Stimulated activated memory B cell treated with anti-CD40 and anti-IgM and Interleukin-4, amounts not matched to agents 10 μg/mL and 1 μg/mL and 100 μg/mL, for 72 hours (primary cell): ENCODE measurements at regions not wholly inside any gene's neighbourhood (a gene's known extent, or its start where the extent isn't known, plus 50 kb on each side); places are given as distances from the start of the nearest gene placed in this dataset.
A peak's percentile ranks its signal among the peaks of the same experiment; 100 is the strongest.

Experiments used
- ATAC-seq: fragments of 150-1000 bp; cut with Tn5 transposase; 2 replicates; pipeline ENCODE4 v1.10.0; 2021
- H3K27ac Mint-ChIP-seq: one replicate; pipeline ENCODE4 v1.8.0; 2022; ENCODE audit warnings: mild to moderate bottlenecking, mixed read lengths
- H3K27me3 Mint-ChIP-seq: one replicate; pipeline ENCODE4 v1.8.0; 2022; ENCODE audit warnings: mixed read lengths
- H3K36me3 Mint-ChIP-seq: one replicate; pipeline ENCODE4 v1.8.0; 2022; ENCODE audit warnings: mixed read lengths
- H3K4me1 Mint-ChIP-seq: one replicate; pipeline ENCODE4 v1.8.0; 2022; ENCODE audit warnings: mixed read lengths
- H3K4me3 Mint-ChIP-seq: one replicate; pipeline ENCODE4 v1.8.0; 2022; ENCODE audit warnings: mild to moderate bottlenecking, moderate library complexity, mixed read lengths
- H3K9me3 Mint-ChIP-seq: one replicate; pipeline ENCODE4 v1.8.0; 2022; ENCODE audit warnings: mixed read lengths

DNA sequence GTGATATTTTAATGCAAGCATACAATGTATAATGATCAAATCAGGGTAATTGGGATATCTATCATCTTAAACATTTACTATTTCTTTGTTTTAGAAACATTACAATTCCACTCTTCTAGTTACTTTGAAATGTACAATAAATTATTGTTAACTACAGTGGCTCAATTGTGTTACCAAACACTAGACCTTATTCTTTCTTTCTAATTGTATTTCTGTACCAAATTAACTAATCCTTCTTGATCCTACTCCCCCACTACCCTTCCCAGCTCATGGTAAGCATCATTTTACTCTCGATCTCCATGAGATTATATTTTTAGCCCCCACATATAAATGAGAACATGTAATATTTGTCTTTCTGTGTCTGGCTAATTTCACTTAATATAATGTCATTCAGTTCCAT, 95.0 kb upstream of the MROH9 start:
- Mint-ChIP-seq H3K9me3 (no peaks in the 10 kb centered on the region), H3K27ac (no peak overlapping the region), H3K4me3 (no peak overlapping the region), H3K4me1 (no peaks in the 10 kb centered on the region), H3K36me3 (no peaks in the 10 kb centered on the region), H3K27me3 (no peaks in the 10 kb centered on the region)
- ATAC-seq = no peak

DNA sequence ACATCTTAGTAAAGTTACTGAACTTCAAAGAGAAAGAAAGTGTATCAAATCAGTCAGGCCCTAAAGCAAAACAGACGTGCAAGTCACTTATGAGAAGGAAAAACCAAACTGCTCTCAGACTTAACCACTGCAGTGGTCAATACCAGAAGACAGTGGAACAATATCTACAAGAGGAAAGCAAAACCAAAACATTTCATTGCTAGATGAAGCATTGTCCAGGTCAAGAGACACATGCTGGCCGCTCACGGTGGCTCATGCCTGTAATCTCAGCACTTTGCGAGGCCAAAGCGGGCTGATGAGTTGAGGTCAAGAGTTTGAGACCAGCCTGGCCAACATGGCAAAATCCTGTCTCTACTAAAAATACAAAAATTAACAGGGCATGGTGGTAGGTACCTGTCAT, 82.0 kb upstream of the MROH9 start:
- Mint-ChIP-seq H3K4me1 (no peaks in the 10 kb centered on the region), H3K27ac (no peak overlapping the region), H3K36me3 (no peaks in the 10 kb centered on the region), H3K4me3 (no peak overlapping the region), H3K27me3 (peaks cover 9% of the 10 kb centered on the region), H3K9me3 (no peaks in the 10 kb centered on the region)
- ATAC-seq = no peak

DNA sequence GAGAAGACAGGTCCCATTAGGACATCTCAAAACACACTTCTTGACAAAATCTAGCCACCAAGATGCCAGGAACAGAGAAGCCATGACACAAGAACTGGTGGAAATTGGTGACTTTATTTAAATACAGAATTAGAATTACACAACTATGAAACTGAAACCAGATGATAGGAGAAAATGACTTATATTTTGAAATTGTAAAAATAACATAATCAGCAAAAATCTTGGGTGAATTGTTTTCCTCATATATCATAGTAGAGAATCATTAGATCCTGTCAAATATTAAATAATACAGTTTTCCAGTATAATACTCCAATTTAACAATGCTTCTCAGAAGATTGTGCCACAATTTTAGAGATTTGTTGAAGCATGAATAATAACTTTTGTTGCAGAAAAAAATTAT, 81.5 kb upstream of the MROH9 start:
- Mint-ChIP-seq H3K4me1 (no peaks in the 10 kb centered on the region), H3K36me3 (no peaks in the 10 kb centered on the region), H3K27ac (no peak overlapping the region), H3K27me3 (peaks cover 5% of the 10 kb centered on the region), H3K4me3 (no peak overlapping the region), H3K9me3 (no peaks in the 10 kb centered on the region)
- ATAC-seq = no peak

DNA sequence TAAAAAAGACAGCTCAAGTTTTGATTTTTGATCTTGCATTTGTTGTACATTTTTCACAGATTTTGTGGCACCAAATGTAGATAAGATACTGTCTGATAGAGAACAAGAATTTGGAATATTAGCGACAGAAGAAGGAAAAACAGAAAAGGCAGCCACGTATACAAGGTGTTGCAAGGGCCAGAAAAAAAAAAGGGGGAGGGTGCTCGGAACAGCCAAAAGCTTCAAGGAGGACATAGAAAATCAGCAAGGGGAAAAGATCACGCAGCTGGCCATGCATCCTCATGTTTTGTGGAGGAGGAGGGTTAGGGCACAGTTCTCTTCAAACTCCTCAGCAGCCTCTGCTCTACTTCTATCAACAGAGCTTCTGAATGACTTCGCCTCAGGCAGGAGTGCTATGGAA, 80.7 kb upstream of the MROH9 start:
- no peaks in the 10 kb centered on the region for H3K27me3 Mint-ChIP-seq
- no peak overlapping the region for H3K4me3 Mint-ChIP-seq
- H3K4me1 Mint-ChIP-seq = no peaks in the 10 kb centered on the region
- no peak overlapping the region for H3K27ac Mint-ChIP-seq
- H3K9me3 Mint-ChIP-seq = no peaks in the 10 kb centered on the region
- H3K36me3 Mint-ChIP-seq = no peaks in the 10 kb centered on the region
- no peak for ATAC-seq

DNA sequence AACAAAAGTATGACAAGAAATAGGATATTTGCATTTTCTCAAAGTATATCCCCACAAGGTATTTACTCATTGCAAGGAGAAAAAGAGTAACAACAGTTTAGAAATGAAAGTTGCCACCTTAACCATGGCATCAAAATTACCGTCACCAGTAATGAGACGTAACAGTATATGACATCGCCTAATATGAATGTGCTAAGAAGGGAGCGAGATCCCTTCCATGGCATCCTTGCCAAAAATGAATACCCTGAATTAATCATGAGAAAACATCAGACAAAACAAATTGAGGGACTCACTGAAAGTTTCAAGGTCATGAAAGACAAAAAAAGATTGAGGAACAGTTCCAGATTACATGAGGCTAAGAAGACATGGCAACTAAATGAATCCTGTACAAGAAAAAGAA, 78.9 kb upstream of the MROH9 start:
- H3K9me3 Mint-ChIP-seq = no peaks in the 10 kb centered on the region
- no peaks in the 10 kb centered on the region for H3K27me3 Mint-ChIP-seq
- no peak overlapping the region for H3K27ac Mint-ChIP-seq
- H3K4me3 Mint-ChIP-seq = no peak overlapping the region
- H3K36me3 Mint-ChIP-seq = no peaks in the 10 kb centered on the region
- H3K4me1 Mint-ChIP-seq = no peaks in the 10 kb centered on the region
- ATAC-seq = no peak

DNA sequence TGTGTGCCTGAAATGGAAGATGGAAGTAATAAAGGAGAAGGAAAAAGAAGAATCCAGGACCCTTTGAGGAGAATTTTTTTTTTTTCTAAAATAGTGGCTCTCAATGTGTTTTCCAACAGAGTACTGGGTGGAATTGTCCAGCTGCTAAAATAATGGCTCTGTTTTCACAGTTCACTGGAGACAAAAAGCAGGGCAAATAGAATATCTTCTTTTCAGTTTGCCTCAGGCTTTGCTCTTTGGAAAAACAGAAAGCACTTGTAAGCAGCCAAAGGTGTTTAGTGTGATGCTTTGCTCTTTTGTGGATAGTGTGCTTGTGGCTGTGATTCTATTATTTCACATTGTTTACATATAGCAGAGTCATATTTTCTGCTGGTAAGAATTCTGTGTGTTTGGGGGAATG, 77.4 kb upstream of the MROH9 start:
- Mint-ChIP-seq H3K27me3 (no peaks in the 10 kb centered on the region), H3K4me3 (no peak overlapping the region), H3K36me3 (no peaks in the 10 kb centered on the region), H3K4me1 (no peaks in the 10 kb centered on the region), H3K9me3 (no peaks in the 10 kb centered on the region), H3K27ac (no peak overlapping the region)
- ATAC-seq = no peak

DNA sequence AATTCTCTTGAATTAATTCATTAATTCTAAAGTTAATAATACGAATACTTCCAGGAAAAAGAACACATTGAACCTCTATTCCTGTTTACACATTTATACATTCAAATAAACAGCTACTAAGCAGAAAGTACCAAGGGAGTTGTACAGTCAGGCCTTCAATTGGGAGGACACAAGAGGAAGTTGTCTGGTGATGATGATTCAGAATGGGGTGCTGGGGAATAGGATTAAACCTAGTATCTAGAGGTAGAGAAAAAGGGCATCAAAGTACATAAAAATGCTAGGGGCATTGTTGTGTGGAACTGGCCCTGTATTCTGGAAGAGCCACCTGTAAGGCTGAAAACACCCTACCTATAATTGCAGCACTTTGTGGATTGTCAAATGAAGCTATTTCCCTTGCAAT, 71.7 kb upstream of the MROH9 start:
- Mint-ChIP-seq H3K36me3 (no peaks in the 10 kb centered on the region), H3K4me1 (peaks cover 8% of the 10 kb centered on the region), H3K4me3 (no peak overlapping the region), H3K27ac (no peak overlapping the region), H3K27me3 (no peaks in the 10 kb centered on the region), H3K9me3 (no peaks in the 10 kb centered on the region)
- no peak for ATAC-seq

DNA sequence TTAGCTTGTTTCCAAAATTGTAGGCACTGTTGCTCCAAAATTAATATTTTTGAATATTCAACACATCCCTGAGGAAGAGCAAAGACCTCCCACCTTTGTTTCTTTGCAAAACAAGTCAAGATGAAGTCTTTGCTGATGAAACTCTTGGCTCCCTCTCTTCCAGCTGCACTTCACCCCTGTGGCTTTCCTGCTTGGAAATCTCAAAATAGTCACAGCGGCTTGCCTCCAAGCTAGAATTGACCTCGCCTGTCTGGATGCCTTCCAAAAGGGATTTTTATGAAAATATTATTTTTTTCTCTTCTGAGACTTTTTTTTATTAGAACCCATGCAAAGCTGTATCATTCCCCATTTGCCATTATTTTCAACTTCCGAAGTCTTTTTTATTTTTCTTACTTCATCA, 71.1 kb upstream of the MROH9 start:
- Mint-ChIP-seq H3K4me1 (peaks cover 8% of the 10 kb centered on the region), H3K4me3 (no peak overlapping the region), H3K27ac (no peak overlapping the region), H3K27me3 (no peaks in the 10 kb centered on the region), H3K9me3 (no peaks in the 10 kb centered on the region), H3K36me3 (no peaks in the 10 kb centered on the region)
- no peak for ATAC-seq

DNA sequence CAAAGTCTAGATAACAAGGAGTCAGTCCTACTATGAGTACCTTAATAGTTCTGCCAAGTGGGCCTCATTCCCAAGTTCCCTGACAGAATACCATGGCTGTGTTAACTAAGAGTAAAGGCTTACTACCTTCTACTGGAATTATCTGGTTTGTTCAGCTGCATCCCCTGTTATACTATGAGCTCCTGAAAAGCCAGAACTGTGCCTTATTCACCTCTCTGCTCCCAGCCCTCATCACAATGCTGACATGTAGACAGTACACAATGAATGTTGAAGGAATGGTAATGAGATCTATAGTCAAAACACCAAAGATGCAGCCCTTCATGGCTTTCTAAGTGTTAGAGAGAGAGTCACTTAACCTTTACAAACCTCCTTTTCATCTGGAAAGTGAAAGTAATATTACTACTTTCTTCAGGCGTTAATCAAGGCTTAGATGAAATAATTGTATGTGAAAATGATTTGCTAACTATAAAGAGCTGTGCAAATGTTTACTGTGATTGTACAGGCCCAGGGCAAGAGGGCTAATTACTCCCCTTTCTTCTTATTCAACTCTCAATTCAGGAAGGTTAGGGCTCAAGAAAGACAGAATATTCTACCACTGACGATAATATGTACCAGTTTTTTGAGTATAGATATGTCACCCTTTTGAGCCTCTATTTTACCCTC, 70.3 kb upstream of the MROH9 start:
- no peak overlapping the region for H3K27ac Mint-ChIP-seq
- peaks cover 8% of the 10 kb centered on the region for H3K4me1 Mint-ChIP-seq
- peaks cover 7% of the 10 kb centered on the region for H3K27me3 Mint-ChIP-seq
- no peak overlapping the region for H3K4me3 Mint-ChIP-seq
- ATAC-seq = no peak
- H3K9me3 Mint-ChIP-seq = no peaks in the 10 kb centered on the region
- no peaks in the 10 kb centered on the region for H3K36me3 Mint-ChIP-seq

DNA sequence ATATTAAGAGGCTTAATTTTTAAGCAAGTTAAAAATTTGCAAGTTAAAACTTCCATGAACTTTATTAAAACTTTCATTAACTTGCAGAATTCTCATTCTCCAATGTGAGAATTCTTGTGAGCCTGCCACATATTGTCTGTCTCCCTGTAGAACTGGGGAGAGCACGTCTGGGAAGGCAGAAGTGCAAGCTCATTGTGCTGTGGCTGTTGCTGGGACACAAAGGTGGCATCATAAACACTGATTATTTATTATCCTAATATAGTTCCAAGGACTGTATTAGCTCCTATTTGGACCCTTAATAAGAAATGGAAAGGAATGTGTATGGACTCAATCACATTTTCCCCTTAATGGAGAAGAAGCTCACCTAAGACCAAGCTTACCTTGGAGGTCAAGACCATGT, 68.7 kb upstream of the MROH9 start:
- H3K27ac Mint-ChIP-seq = no peak overlapping the region
- H3K4me3 Mint-ChIP-seq = no peak overlapping the region
- H3K27me3 Mint-ChIP-seq = peaks cover 10% of the 10 kb centered on the region
- ATAC-seq = no peak
- H3K36me3 Mint-ChIP-seq = no peaks in the 10 kb centered on the region
- peaks cover 9% of the 10 kb centered on the region for H3K4me1 Mint-ChIP-seq
- H3K9me3 Mint-ChIP-seq = no peaks in the 10 kb centered on the region

DNA sequence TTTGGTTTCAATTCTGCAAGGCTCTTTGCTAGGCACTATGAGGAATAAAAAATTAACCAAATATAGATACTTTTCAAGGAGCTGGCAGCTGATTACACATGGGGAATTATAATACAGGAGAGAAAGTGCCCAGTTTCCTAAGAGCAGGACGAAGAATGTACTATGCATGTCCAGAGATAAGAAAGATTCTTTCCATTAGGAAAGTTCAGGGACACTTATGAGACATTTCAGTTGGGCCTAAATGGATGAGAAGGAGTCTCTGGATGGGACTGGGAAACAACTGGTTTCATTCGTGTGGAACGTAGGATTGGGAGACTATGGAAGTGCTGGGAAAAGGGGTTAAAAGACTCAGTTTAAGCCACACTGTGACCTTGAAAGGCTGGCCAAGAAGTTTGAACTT, 63.5 kb upstream of the MROH9 start:
- peaks cover 13% of the 10 kb centered on the region for H3K4me1 Mint-ChIP-seq
- no peak for ATAC-seq
- no peak overlapping the region for H3K27ac Mint-ChIP-seq
- H3K27me3 Mint-ChIP-seq = peaks cover 10% of the 10 kb centered on the region
- H3K36me3 Mint-ChIP-seq = no peaks in the 10 kb centered on the region
- no peak overlapping the region for H3K4me3 Mint-ChIP-seq
- H3K9me3 Mint-ChIP-seq = no peaks in the 10 kb centered on the region

DNA sequence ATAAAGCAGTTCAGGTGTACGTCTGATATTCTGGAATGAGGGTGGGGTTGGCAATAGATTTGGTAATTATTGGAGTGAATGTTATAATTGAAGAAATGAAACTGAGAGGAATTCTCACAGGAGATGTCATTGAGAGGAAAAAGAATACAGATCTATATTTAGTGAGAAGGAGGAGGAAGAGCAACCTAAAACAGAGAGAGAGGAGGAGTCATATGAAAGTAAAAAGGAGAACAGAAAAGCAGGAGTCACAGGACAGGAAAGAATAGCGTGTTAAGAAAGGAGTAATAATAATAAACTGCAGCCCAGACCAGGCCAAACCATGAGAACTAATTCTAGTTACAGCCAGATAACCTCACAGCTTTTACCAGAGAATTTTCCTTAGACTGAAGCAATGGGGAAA, 62.7 kb upstream of the MROH9 start:
- Mint-ChIP-seq H3K36me3 (no peaks in the 10 kb centered on the region), H3K27me3 (peaks cover 10% of the 10 kb centered on the region), H3K9me3 (no peaks in the 10 kb centered on the region), H3K4me1 (peaks cover 13% of the 10 kb centered on the region), H3K27ac (no peak overlapping the region), H3K4me3 (no peak overlapping the region)
- ATAC-seq = peak; percentile 72

DNA sequence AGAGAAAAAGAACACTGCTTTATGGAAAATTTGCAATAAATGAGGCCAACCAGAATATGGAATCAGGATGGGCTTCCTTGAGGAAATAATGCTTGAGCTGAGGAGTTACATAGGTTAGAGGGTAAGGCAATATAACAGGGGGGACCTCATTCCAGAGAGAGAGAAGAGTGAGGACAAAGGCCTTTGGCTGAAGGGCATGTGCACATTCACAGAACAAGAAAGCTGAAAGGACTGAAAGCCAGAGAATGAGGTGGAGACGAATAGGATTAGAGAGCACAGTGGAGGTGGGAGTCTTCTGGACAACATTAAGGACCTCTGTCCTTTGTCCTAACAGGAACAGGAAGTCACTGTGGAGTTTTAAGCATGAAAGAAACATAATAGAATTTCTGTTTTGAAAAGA, 60.7 kb upstream of the MROH9 start:
- peaks cover 4% of the 10 kb centered on the region for H3K9me3 Mint-ChIP-seq
- peaks cover 15% of the 10 kb centered on the region for H3K27me3 Mint-ChIP-seq
- no peak for ATAC-seq
- no peak overlapping the region for H3K27ac Mint-ChIP-seq
- H3K4me1 Mint-ChIP-seq = peaks cover 13% of the 10 kb centered on the region
- no peak overlapping the region for H3K4me3 Mint-ChIP-seq
- no peaks in the 10 kb centered on the region for H3K36me3 Mint-ChIP-seq

DNA sequence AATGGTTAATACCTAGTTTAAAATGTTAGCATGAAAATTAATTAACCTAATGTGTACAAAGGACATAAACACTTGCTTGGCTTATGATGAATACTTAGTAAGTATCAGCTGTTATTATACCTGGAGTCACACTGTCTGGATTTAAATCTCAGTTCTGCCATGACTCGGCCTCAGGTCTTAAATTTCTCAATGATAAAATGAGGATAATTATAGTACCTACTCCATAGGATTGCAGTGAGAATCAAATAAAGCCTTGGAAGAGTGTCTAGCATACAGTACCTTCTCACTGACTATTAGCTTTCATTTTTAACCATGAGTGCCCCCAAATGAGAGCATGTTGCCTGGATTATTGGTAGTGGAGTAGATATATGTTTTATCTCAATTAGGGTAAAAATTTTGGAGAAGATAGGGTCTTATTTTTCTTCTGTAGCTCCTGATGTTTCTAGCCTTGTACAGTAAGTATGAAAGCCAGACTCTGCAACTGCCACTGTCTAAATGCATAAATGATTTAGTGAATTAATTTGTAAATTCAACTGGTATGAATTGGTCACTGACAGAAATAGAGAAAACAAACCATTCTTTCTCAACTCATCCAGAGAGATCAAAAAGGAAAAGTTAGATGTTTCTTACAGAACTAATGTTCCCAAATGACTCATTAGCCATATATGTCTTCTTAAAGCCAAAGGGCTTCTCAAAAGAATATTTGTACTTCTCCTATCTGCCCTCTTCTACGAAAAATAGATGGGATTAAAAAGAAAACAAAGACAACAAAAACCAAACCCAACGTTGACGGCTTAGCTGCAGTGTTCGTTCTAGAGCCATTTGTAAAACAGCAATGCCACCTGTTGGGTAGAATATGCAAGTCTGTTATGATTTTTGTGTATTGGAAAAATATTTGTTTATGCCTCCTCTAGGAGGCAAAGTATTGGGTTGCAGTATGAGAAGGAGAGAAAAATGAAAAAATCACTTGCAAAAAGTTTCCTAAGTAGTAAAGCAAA, 53.8 kb upstream of the MROH9 start:
- H3K27ac Mint-ChIP-seq = no peak overlapping the region
- no peaks in the 10 kb centered on the region for H3K4me1 Mint-ChIP-seq
- no peaks in the 10 kb centered on the region for H3K36me3 Mint-ChIP-seq
- peaks cover 7% of the 10 kb centered on the region for H3K9me3 Mint-ChIP-seq
- ATAC-seq = no peak
- H3K27me3 Mint-ChIP-seq = peaks cover 9% of the 10 kb centered on the region
- no peak overlapping the region for H3K4me3 Mint-ChIP-seq
